Umbilical cord (tissue), 1 donor: ENCODE measurements at regions not wholly inside any gene's neighbourhood (a gene's known extent, or its start where the extent isn't known, plus 50 kb on each side); places are given as distances from the start of the nearest gene placed in this dataset.

Experiments used
- DNase-seq: peaks from one replicate; pipeline ENCODE4 v3.0.0-alpha.2; 2015; ENCODE audit warnings: low spot score

GRCh38 chr2:235168174-235168979, 216.6 kb downstream of the SH3BP4 start:
- peak; percentile 10 for DNase-seq

DNA sequence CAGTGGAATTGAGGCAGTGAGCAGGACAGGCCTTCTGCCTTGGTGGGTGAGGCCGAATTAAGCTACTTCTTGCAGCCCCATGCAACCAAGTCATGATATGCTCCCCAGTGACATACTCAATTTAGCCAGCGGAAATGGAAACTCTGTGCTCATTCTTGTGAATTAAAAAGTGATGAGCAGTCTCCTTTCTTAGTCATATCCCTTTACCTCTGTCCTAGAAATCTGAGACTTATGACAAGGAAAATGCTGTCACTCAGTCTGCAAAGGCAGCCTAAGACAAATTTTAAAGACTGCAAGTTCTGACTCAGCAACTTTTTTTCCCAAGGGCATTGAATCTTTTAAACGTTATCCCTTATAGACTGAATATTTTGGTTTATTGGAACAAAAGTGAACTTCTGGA, 218.2 kb downstream of the SH3BP4 start:
- no peak for DNase-seq

GRCh38 chr2:235170536-235171521, 219.0 kb downstream of the SH3BP4 start:
- DNase-seq: peak; percentile 66

- peak; percentile 70 for DNase-seq
Observed at GRCh38 chr2:235171550-235172031, 219.8 kb downstream of the SH3BP4 start.

- no peak for DNase-seq
Observed at GRCh38 chr2:235180642-235181041, 228.8 kb downstream of the SH3BP4 start.

GRCh38 chr2:235183786-235184185, 232.0 kb downstream of the SH3BP4 start:
- DNase-seq: no peak

- DNase-seq: no peak
Observed at GRCh38 chr2:235187806-235188205, 236.0 kb downstream of the SH3BP4 start.

GRCh38 chr2:235191486-235191885, 239.7 kb downstream of the SH3BP4 start:
- no peak for DNase-seq

- DNase-seq: peak; percentile 24
Observed at GRCh38 chr2:235191978-235192377, 240.2 kb downstream of the SH3BP4 start.

GRCh38 chr2:235194351-235194750, 242.5 kb downstream of the SH3BP4 start:
- no peak for DNase-seq

DNA sequence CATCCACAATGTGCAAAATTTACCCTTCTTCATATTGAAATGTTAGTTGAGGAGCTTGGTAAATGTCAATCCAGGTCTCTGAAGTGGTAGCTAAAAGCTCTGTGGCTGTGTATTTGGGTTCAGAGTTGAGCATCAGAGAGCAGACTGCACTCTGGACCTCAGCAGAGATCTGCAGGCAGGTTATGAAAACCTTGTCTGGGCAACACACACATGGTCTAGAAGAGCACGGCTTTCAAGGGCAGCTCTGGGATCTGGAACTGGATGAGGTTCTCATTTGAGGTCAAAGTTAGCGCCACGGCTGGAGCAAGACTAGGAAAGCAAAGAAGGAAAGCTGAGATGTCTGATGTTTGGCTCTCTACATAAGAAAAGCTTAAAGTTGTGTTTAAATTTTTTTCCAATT, 243.0 kb downstream of the SH3BP4 start:
- DNase-seq: no peak

DNA sequence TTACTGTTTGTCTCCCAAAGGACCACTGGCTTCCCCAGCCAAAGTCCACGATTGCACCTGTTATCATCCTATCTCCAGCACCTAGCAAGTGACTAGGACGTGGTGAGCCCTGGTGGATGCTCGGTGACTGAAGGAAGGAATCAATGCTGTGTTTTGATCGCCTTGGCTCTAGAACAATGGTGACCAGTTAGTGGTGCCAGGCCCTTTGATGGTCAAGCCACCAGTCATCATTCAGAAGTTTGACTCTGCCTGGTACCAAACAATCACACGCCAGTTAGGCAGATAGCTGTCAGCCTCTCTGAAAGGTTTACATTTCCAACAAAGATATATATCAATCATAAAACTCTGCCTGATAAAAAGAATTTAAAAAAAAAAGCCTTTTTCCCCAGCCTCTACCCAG, 244.1 kb downstream of the SH3BP4 start:
- no peak for DNase-seq

DNA sequence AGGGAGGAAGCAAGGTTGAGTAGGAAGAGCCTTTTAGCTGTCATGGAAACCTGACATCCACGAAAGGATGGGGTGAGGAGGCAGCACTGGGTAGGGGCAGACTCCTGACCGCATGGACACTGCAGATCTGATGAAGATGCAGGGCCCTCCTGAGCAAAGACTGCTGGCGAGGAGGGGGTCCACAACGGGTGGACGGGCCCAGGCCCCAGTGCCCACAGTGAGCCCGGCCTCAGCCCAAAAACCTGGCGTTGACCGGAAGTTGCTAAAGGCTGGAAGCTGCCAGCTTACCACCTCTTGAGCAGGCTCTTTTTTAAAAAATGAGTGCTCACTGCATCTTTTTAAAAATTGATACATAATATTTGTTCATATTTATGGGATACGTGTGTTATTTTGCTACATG, 247.3 kb downstream of the SH3BP4 start:
- DNase-seq: no peak

DNA sequence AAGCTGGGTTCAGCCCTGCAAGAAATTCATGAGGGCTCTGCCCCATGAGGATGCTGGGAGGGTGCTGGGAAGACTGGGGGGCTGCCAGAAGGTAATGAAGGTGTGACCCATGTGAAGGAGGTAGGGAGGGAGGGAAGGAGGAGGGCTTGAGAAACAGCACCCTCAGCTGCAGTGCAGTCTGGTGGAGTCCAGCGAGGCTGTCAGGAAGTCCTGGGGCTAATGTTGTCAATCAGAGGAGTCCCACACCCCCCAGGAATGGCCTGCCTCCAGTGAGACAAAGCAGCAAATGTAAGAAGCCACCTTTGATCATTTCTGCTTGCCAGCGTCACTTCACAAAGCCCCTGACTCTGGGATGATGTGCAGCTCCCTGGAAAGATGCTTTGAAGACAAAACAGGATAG, 248.4 kb downstream of the SH3BP4 start:
- DNase-seq: no peak

DNA sequence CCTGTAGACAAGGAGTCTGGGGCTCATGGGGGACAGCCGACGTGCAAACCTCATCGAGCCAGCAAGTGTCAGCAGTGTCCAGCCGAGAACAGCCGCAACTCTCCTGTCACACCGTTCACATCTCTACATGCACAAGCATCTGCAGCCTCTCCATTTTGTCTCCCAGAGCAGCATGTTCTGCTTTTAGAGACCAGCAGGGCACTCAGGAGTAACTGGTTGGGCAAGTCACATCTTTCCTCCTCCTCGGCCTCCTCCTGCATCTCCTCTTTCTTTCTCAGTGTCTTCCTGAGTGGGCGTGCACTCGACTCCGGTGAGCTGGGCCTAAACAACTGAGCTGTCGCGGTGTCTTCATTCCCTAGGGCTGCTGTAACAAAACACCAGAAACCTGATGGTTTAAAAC, 249.9 kb downstream of the SH3BP4 start:
- peak; percentile 20 for DNase-seq

- DNase-seq: no peak
Observed at GRCh38 chr2:235204948-235205347, 253.1 kb downstream of the SH3BP4 start.

DNA sequence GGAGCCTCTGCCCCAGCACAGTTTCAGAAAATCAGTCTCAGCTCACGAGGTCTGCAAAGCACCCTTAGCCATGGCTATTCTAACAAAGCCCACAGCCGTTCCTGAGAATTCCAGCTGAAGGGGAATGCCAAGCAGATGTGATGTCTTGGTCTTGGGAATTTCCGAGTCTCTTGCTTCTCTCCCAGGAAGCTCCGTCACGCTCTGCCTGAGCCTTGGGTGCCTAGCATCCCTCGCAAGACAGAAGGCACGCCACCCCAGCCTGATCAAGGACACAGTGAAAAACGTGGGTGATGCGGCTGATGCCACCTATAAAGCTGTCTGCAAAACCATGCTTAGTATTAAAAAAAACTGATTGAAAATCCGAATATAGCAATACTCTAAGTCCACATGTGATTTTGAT, 254.6 kb downstream of the SH3BP4 start:
- DNase-seq: no peak

- DNase-seq: no peak
Observed at GRCh38 chr2:235206980-235207579, 255.3 kb downstream of the SH3BP4 start.

- DNase-seq: no peak
Observed at GRCh38 chr2:235211056-235211455, 259.2 kb downstream of the SH3BP4 start.

- DNase-seq: peak; percentile 45
Observed at GRCh38 chr2:235212501-235213158, 260.8 kb downstream of the SH3BP4 start.

GRCh38 chr2:235215248-235215647, 263.4 kb downstream of the SH3BP4 start:
- no peak for DNase-seq
